Neural cell (in vitro differentiated cells): ENCODE measurements at regions not wholly inside any gene's neighbourhood (a gene's known extent, or its start where the extent isn't known, plus 50 kb on each side); places are given as distances from the start of the nearest gene placed in this dataset.

ENCODE experiments used
- POLR2AphosphoS5 ChIP-seq: IDR thresholded peaks from 2 replicates; pipeline ENCODE4 v1.6.1; 2012
- SMC3 ChIP-seq: fragments of 450-650 bp; conservative IDR thresholded peaks from 2 replicates; pipeline ENCODE4 v1.6.1; 2014; ENCODE audit warnings: antibody characterized with exemption, mild to moderate bottlenecking, moderate library complexity; ENCODE audit not compliant: poor library complexity
- TF ChIP-seq, protein P1 (sequence below): fragments of 450-650 bp; IDR thresholded peaks from 2 replicates; pipeline ENCODE4 v1.5.1; 2014; ENCODE audit warnings: antibody characterized with exemption, mild to moderate bottlenecking, moderate library complexity; ENCODE audit not compliant: poor library complexity, severe bottlenecking

DNA sequence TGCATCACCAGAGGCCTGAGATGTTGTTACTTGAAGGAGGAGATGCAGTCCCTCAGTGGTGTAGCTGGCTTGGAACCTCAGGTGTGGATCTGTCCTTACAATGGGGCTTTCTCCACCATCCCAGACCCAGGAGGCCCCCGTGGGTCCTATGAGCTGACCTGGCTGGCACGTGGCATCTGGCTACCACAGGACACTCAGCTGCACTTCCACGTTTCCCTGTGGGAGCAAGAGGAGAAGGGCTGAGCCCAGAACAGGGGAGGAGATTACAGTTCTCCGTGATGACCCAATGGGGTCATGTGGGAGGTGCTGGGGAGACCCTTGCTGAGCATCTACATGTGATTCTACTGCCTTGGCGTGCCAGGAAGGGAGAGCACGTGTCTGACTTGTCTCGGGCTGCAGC, 1448.4 kb downstream of the TBC1D22A start:
- no peak for TF ChIP-seq SMC3
- no peak for TF ChIP-seq POLR2AphosphoS5
- TF ChIP-seq, protein P1, sequence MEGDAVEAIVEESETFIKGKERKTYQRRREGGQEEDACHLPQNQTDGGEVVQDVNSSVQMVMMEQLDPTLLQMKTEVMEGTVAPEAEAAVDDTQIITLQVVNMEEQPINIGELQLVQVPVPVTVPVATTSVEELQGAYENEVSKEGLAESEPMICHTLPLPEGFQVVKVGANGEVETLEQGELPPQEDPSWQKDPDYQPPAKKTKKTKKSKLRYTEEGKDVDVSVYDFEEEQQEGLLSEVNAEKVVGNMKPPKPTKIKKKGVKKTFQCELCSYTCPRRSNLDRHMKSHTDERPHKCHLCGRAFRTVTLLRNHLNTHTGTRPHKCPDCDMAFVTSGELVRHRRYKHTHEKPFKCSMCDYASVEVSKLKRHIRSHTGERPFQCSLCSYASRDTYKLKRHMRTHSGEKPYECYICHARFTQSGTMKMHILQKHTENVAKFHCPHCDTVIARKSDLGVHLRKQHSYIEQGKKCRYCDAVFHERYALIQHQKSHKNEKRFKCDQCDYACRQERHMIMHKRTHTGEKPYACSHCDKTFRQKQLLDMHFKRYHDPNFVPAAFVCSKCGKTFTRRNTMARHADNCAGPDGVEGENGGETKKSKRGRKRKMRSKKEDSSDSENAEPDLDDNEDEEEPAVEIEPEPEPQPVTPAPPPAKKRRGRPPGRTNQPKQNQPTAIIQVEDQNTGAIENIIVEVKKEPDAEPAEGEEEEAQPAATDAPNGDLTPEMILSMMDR = no peak
